Glomerular endothelial cell (primary cell): ENCODE measurements at regions not wholly inside any gene's neighbourhood (a gene's known extent, or its start where the extent isn't known, plus 50 kb on each side); places are given as distances from the start of the nearest gene placed in this dataset.

Source experiments
- DNase-seq: peaks from one replicate; pipeline ENCODE4 v3.0.0-alpha.2; 2011; ENCODE audit warnings: low read depth, low spot score; ENCODE audit errors: extremely low read depth

DNA sequence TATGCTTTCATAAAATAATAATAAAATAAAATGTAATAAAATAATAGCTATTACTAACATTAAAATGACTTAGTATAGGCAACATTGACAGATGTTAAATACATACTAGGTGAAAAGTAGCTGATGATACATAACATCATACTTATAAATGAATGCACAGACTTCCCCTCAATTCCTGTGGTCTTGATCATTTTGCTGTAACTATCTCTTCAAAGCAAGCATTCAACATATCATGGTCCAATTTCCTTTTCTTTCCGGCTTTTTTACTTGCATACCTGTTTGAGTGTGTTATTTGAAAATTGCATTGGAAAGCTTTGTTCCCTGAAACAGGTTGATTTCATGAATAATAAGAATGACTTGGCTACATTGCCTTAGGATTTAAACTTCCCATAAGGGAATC lies 309.3 kb downstream of the HDGFL1 start:
- DNase-seq: no peak

- DNase-seq: no peak
These were observed 311.5 kb downstream of the HDGFL1 start for GRCh38 chr6:22880686-22881433.

DNA sequence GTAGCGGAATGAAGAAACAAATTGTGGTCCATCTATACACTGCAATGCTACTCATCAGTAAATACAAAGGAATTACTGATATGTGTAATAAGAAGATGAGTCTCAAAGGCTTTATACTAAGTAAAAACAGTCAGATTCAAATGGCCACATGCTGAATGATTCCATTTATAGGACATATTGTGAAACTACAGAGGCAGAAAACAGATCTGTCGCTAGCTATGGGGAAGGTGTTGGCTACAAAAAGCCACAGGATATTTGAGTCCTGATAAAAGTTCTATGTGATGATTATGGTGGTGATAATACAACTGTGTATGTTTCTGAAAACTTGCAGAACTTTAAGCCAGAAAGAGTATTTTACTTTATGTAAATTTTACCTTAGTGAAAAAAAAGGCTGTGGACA lies 313.2 kb downstream of the HDGFL1 start:
- no peak for DNase-seq

DNA sequence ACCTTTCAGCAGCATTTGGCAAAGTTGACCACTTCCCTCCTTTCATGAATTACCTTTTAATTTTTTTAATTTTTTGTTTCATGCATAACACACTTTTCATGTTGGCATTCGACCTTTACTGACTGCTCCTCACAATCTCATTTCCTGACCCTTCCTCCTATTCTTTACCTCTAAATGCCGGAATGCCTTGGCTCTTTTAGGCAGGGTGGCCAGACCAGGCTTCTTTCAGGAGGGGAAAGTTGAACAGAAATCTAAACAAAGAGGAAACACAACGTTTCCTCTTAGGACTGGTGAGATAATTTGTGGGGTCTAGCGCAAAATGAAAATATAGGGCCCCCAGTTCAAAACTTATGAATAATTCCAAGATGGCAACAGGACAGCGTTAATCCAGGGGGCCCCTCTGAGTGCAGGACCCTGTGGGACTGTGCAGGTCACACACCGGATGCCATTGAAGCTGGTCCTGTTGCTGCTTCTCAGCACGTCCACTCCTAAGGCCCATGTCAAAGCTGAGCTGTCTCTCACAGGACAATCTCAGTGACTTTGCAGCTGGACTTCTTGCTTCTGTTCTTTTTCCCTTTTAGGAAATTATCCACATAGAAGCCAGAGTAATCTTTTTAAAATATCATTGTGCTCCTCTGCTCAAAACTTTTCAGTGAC lies 313.8 kb downstream of the HDGFL1 start:
- DNase-seq: no peak

DNA sequence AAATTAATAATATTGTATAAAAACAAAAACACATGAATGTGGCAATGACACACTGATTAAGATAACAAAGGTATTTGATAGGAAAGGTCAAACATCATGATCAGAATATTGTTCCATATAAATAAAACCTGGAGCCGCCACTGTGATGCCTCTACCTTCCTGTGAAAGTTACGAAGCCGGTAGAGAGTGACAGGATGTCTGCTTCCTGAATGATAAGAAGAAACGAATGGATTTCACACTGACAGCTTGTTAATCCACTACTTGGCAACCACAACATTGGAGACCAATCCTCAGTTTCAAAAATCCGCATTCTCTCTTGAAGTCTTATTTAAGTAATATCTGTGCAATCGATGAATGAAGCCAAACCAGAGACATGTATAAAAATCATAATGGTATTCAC lies 315.1 kb downstream of the HDGFL1 start:
- DNase-seq: peak; percentile 85

GRCh38 chr6:22886650-22887581 lies 317.6 kb downstream of the HDGFL1 start:
- no peak for DNase-seq

- no peak for DNase-seq
These were observed 318.9 kb downstream of the HDGFL1 start for GRCh38 chr6:22888163-22888752.

DNA sequence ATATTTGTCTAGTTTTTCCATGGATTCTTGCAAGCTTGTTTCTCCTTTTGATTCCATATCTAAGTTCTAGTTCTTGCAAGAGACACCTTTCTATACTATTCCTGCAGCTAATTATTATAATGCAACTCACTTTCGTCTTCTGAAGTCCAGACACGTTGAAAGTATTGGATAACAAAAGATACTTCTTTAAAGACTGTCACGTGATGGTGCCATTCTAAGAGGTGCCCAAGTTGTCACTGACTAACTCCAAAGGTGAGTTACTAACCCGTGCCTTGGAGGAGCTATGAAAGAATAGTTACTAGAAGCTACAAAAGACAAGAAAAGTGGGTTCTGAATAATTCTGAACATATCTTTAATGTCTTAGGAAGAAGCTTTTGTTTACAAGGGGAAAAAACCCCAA lies 322.6 kb downstream of the HDGFL1 start:
- DNase-seq: no peak

- DNase-seq: peak; percentile 93
These were observed 323.1 kb downstream of the HDGFL1 start for GRCh38 chr6:22892452-22892851.

DNA sequence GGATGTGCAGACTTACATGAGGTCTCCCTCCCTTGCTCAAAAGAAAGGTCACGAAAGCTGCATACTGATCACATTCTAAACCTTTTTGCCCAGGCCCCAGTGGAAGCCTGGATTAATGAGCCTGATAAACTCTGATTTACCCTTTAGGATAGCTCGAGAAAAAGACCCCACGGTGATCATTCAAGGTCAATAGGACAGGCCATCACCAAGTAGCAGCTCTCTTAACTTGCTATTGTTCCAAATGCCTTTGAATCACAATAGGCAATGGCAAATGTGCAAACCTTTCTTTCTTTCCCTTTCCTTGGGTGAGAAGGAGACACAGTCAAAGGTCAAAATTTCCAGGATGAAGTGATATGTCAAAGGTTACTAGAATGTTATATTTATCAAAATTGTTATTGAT lies 327.3 kb downstream of the HDGFL1 start:
- no peak for DNase-seq

DNA sequence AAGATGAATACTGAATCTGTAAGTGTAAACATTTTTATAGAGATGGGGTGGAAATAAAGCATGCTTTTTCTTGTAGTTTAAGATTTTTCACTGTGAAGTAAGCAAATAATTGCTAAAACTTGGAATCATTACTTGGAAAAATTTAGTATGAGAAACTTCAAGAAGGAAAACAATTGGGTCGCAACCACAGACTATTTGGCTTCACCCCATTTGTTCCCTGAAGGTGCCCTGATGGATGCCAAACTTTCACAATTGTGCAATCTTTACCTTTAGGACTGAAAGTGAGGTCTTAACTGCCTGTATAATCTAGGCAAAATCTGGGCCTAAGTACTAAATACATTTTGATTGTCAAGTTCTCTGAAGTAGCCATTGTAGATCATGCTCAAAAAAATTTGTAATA lies 330.1 kb downstream of the HDGFL1 start:
- DNase-seq: no peak

DNA sequence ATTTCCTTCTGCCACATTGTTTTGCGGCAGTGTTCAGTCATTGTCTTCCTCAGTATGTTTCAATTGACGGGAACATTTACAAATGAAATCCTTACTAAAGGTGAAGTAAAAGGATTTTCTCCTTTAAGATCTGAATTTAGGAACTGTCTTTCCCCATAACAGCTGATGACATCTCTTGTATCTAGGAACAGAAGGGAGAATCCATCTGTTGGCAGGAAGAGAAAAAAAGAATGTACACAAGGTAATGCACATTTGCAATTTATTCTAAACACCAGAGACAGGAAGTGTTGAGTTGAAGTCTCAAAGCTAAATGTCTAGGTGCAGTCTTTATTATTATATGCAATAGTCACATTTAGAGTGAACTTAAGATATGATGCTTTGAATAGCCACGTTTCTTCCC lies 334.5 kb downstream of the HDGFL1 start:
- no peak for DNase-seq

DNA sequence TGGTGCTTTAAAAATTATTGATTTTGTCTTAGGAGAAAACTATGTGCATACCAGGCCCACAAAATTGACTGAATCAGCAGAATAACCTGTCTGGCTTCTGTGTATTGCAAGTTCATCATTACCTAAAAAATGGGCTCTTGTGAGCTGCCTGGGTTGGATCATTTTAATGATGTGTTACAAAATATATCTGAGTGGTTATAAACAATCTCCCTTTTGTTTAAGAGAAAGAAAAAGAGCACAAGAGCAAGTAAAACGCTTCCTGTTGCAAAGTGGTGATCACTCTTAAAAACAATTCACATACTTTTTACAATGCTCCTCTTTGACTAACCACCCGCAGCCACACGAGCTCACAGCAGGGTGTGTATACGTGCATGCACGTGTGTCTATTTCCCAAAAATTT lies 335.1 kb downstream of the HDGFL1 start:
- no peak for DNase-seq

- no peak for DNase-seq
These were observed 336.8 kb downstream of the HDGFL1 start for GRCh38 chr6:22906091-22906549.

- no peak for DNase-seq
These were observed 337.7 kb downstream of the HDGFL1 start for GRCh38 chr6:22907085-22907484.

- no peak for DNase-seq
These were observed 341.0 kb downstream of the HDGFL1 start for GRCh38 chr6:22910370-22910769.

DNA sequence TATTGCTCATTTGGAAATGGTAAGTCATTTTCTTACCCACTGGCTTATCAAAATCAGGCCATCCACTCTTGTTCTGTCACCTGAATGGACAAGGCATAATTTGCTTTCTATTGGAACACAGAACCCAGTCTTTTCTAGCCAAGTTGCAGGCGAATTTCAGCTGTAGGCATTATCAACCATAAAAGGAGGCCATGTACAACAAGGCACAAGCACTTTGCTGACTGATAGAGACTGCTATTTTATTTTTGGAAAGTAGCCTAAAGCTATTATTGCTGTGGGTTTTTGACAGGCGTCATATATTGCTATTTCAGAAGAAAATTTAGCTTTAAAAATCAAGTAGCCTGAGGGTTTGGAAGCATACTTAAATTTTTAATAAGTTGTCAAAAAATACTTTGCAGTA lies 344.2 kb downstream of the HDGFL1 start:
- DNase-seq: no peak

DNA sequence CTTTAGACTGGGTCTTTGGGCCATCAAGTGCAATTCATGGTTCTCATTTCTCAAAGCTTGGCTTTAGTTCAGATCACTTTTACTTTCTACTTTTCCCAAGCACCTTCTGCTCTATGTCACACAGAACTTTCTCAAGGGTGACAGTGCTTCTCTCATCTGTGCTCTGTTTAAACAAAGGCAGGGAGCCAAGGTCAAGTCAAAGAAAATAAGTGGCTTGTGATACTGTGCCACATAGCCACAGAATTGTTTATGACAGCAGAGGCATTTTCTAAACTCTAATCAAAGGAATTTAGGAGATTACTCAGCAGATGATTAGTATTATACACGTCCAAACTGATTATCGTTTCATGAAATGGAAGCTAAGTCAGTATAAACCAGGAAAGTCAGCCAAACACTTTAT lies 348.0 kb downstream of the HDGFL1 start:
- no peak for DNase-seq

GRCh38 chr6:22921828-22922227 lies 352.5 kb downstream of the HDGFL1 start:
- no peak for DNase-seq

GRCh38 chr6:22925304-22925835 lies 356.0 kb downstream of the HDGFL1 start:
- DNase-seq: no peak
